ENCODE measurements at regions not wholly inside any gene's neighbourhood (a gene's known extent, or its start where the extent isn't known, plus 50 kb on each side); places are given as distances from the start of the nearest gene placed in this dataset.

GRCh38 chr1:208848854-208849253 is 604.7 kb upstream of the PLXNA2 start:
- no peak for DNase-seq (ENCODE audit: low read depth)

- DNase-seq (ENCODE audit: low read depth) = no peak
These were observed 606.3 kb upstream of the PLXNA2 start for GRCh38 chr1:208850442-208850841.

- DNase-seq (ENCODE audit: low read depth) = no peak
These were observed 607.2 kb upstream of the PLXNA2 start for GRCh38 chr1:208851366-208851765.

GRCh38 chr1:208852911-208853310 is 608.7 kb upstream of the PLXNA2 start:
- DNase-seq (ENCODE audit: low read depth) = no peak

- DNase-seq (ENCODE audit: low read depth) = no peak
These were observed 611.2 kb upstream of the PLXNA2 start for GRCh38 chr1:208855403-208855802.

GRCh38 chr1:208857465-208857864 is 613.3 kb upstream of the PLXNA2 start:
- no peak for DNase-seq (ENCODE audit: low read depth)

GRCh38 chr1:208858738-208859137 is 614.6 kb upstream of the PLXNA2 start:
- no peak for DNase-seq (ENCODE audit: low read depth)

- DNase-seq (ENCODE audit: low read depth) = no peak
These were observed 620.3 kb upstream of the PLXNA2 start for GRCh38 chr1:208864366-208864965.

- no peak for DNase-seq (ENCODE audit: low read depth)
These were observed 622.3 kb upstream of the PLXNA2 start for GRCh38 chr1:208866386-208866955.

- no peak for DNase-seq (ENCODE audit: low read depth)
These were observed 624.4 kb upstream of the PLXNA2 start for GRCh38 chr1:208868554-208868953.

GRCh38 chr1:208874915-208875314 is 630.7 kb upstream of the PLXNA2 start:
- no peak for DNase-seq (ENCODE audit: low read depth)

- no peak for DNase-seq (ENCODE audit: low read depth)
These were observed 634.8 kb upstream of the PLXNA2 start for GRCh38 chr1:208879022-208879421.

GRCh38 chr1:208880433-208881100 is 636.4 kb upstream of the PLXNA2 start:
- no peak for DNase-seq (ENCODE audit: low read depth)

- no peak for DNase-seq (ENCODE audit: low read depth)
These were observed 640.9 kb upstream of the PLXNA2 start for GRCh38 chr1:208885060-208885459.

- DNase-seq (ENCODE audit: low read depth) = no peak
These were observed 641.5 kb upstream of the PLXNA2 start for GRCh38 chr1:208885650-208886049.

GRCh38 chr1:208888376-208888775 is 644.2 kb upstream of the PLXNA2 start:
- no peak for DNase-seq (ENCODE audit: low read depth)

GRCh38 chr1:208892147-208892546 is 648.0 kb upstream of the PLXNA2 start:
- DNase-seq (ENCODE audit: low read depth) = no peak

- no peak for DNase-seq (ENCODE audit: low read depth)
These were observed 649.1 kb upstream of the PLXNA2 start for GRCh38 chr1:208893251-208893650.

GRCh38 chr1:208895181-208895580 is 651.0 kb upstream of the PLXNA2 start:
- no peak for DNase-seq (ENCODE audit: low read depth)

GRCh38 chr1:208895820-208896219 is 651.6 kb upstream of the PLXNA2 start:
- DNase-seq (ENCODE audit: low read depth) = no peak

GRCh38 chr1:208896768-208897167 is 652.6 kb upstream of the PLXNA2 start:
- no peak for DNase-seq (ENCODE audit: low read depth)

- DNase-seq (ENCODE audit: low read depth) = no peak
These were observed 655.3 kb upstream of the PLXNA2 start for GRCh38 chr1:208899438-208899837.

- DNase-seq (ENCODE audit: low read depth) = no peak
These were observed 659.2 kb upstream of the PLXNA2 start for GRCh38 chr1:208903251-208903905.
